DMS 273 treated with DMSO at 0.1 percent for 48 hours (cell line): ENCODE measurements at regions not wholly inside any gene's neighbourhood (a gene's known extent, or its start where the extent isn't known, plus 50 kb on each side); places are given as distances from the start of the nearest gene placed in this dataset.

Experiments used
- DNase-seq: peaks from one replicate; lab custom pipeline; 2025; lab: John Stamatoyannopoulos, UW

- DNase-seq = no peak
Observed at GRCh38 chr18:56278421-56279003, 359.9 kb downstream of the TXNL1 start.

- no peak for DNase-seq
Observed at GRCh38 chr18:56276466-56276865, 361.9 kb downstream of the TXNL1 start.

- DNase-seq = no peak
Observed at GRCh38 chr18:56273541-56274219, 364.7 kb downstream of the TXNL1 start.

- DNase-seq = no peak
Observed at GRCh38 chr18:56270671-56271250, 367.6 kb downstream of the TXNL1 start.

- DNase-seq = no peak
Observed at GRCh38 chr18:56269958-56270357, 368.4 kb downstream of the TXNL1 start.

GRCh38 chr18:56268952-56269351 is 369.4 kb downstream of the TXNL1 start:
- DNase-seq = no peak

GRCh38 chr18:56267334-56267733 is 371.1 kb downstream of the TXNL1 start:
- no peak for DNase-seq

GRCh38 chr18:56258178-56258577 is 380.2 kb downstream of the TXNL1 start:
- no peak for DNase-seq

GRCh38 chr18:56257205-56257604 is 381.2 kb downstream of the TXNL1 start:
- no peak for DNase-seq

- no peak for DNase-seq
Observed at GRCh38 chr18:56256659-56257058, 381.7 kb downstream of the TXNL1 start.

GRCh38 chr18:56255381-56255780 is 383.0 kb downstream of the TXNL1 start:
- DNase-seq = no peak

- no peak for DNase-seq
Observed at GRCh38 chr18:56252456-56252855, 385.9 kb downstream of the TXNL1 start.

- DNase-seq = no peak
Observed at GRCh38 chr18:56248610-56249235, 389.7 kb downstream of the TXNL1 start.

GRCh38 chr18:56246916-56247315 is 391.5 kb downstream of the TXNL1 start:
- DNase-seq = no peak

GRCh38 chr18:56245866-56246580 is 392.4 kb downstream of the TXNL1 start:
- DNase-seq = no peak

GRCh38 chr18:56240405-56240804 is 398.0 kb downstream of the TXNL1 start:
- DNase-seq = no peak

- no peak for DNase-seq
Observed at GRCh38 chr18:56238576-56238975, 399.8 kb downstream of the TXNL1 start.

GRCh38 chr18:56235481-56236013 is 402.8 kb downstream of the TXNL1 start:
- DNase-seq = no peak

GRCh38 chr18:56235071-56235470 is 403.3 kb downstream of the TXNL1 start:
- no peak for DNase-seq

- DNase-seq = no peak
Observed at GRCh38 chr18:56233595-56233994, 404.8 kb downstream of the TXNL1 start.

- no peak for DNase-seq
Observed at GRCh38 chr18:56226025-56226424, 412.4 kb downstream of the TXNL1 start.
